Nephron progenitor cell (in vitro differentiated cells): ENCODE measurements at regions not wholly inside any gene's neighbourhood (a gene's known extent, or its start where the extent isn't known, plus 50 kb on each side); places are given as distances from the start of the nearest gene placed in this dataset.
A peak's percentile ranks its signal among the peaks of the same experiment; 100 is the strongest.

Source experiments
- DNase-seq: peaks from one replicate; pipeline ENCODE4 v3.0.0; 2021
- H3K27ac Mint-ChIP-seq: 2 replicates; pipeline ENCODE4 v1.8.0; 2021; ENCODE audit warnings: mild to moderate bottlenecking, moderate library complexity, mixed read lengths
- H3K27me3 Mint-ChIP-seq: 2 replicates; pipeline ENCODE4 v1.8.0; 2021; ENCODE audit warnings: mild to moderate bottlenecking, low read depth, mixed read lengths; ENCODE audit not compliant: poor library complexity
- H3K36me3 Mint-ChIP-seq: 2 replicates; pipeline ENCODE4 v1.8.0; 2021; ENCODE audit warnings: low read depth, mixed read lengths
- H3K4me1 Mint-ChIP-seq: 2 replicates; pipeline ENCODE4 v1.8.0; 2021; ENCODE audit warnings: mixed read lengths
- H3K4me3 Mint-ChIP-seq: 2 replicates; pipeline ENCODE4 v1.8.0; 2021; ENCODE audit warnings: mild to moderate bottlenecking, moderate library complexity, mixed read lengths
- H3K9me3 Mint-ChIP-seq: 2 replicates; pipeline ENCODE4 v1.8.0; 2021; ENCODE audit warnings: mild to moderate bottlenecking, moderate library complexity, mixed read lengths
- TF ChIP-seq, protein P1 (sequence below): fragments of 200-600 bp; sonication (generic); IDR thresholded peaks from 2 replicates; pipeline ENCODE4 v1.5.0; 2021; ENCODE audit warnings: antibody characterized with exemption

DNA sequence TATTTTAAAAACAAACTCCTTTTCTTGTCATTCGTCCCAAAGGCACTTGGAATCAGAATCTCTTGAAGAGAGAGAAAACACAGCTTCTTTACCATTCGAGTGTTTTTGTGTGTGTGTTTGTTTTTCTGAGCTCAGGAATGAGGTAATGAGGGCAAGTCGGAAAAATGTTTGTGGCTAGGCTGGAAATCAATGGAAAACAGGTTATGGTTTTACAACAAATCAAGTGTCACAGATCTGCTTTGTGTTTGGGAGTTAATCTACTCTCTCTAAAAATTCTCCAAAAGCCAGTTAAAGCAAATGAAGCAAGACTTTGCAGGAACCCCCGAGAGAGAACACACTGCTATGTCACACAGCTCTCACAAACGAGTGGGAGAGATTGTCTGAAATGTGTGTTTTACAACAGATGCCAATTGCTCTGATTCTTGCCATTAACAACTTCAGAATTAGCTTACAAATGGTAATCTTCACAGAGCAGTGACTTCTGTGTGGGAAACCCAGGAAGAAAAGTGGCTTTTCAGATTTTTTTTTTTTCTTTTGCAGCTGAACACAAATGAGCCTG is 264.1 kb downstream of the CBLL2 start:
- Mint-ChIP-seq H3K4me1 (peaks cover 12% of the 10 kb centered on the region), H3K4me3 (no peak overlapping the region), H3K9me3 (peaks cover 13% of the 10 kb centered on the region), H3K27ac (peak overlapping the region; percentile 17), H3K27me3 (peaks cover 11% of the 10 kb centered on the region), H3K36me3 (no peaks in the 10 kb centered on the region)
- TF ChIP-seq, protein P1, sequence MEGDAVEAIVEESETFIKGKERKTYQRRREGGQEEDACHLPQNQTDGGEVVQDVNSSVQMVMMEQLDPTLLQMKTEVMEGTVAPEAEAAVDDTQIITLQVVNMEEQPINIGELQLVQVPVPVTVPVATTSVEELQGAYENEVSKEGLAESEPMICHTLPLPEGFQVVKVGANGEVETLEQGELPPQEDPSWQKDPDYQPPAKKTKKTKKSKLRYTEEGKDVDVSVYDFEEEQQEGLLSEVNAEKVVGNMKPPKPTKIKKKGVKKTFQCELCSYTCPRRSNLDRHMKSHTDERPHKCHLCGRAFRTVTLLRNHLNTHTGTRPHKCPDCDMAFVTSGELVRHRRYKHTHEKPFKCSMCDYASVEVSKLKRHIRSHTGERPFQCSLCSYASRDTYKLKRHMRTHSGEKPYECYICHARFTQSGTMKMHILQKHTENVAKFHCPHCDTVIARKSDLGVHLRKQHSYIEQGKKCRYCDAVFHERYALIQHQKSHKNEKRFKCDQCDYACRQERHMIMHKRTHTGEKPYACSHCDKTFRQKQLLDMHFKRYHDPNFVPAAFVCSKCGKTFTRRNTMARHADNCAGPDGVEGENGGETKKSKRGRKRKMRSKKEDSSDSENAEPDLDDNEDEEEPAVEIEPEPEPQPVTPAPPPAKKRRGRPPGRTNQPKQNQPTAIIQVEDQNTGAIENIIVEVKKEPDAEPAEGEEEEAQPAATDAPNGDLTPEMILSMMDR = no peak
- no peak for DNase-seq

DNA sequence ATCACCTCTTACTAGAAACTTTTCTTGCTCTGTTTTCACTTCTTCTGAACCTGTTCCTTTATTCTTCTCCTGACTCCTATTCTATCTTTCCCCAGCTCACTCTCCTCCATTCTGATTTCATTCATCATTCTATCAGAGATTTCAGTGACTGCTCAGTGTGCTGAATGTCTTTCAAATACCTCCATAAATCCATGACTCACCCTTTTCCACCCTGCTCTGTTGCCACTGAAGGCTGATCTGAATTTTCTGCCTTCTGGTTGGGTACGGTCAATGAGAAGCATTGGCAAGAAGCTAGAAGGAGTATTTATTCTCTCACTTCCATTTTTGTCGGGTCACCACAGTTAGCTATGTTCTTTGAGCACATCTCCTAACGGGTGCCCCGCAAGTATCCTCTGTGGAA is 265.9 kb downstream of the CBLL2 start:
- H3K9me3 Mint-ChIP-seq = peaks cover 6% of the 10 kb centered on the region
- H3K27me3 Mint-ChIP-seq = peaks cover 11% of the 10 kb centered on the region
- no peaks in the 10 kb centered on the region for H3K36me3 Mint-ChIP-seq
- H3K4me3 Mint-ChIP-seq = no peak overlapping the region
- H3K27ac Mint-ChIP-seq = peak overlapping the region; percentile 34
- TF ChIP-seq, protein P1 = no peak
- H3K4me1 Mint-ChIP-seq = peaks cover 12% of the 10 kb centered on the region
- no peak for DNase-seq

DNA sequence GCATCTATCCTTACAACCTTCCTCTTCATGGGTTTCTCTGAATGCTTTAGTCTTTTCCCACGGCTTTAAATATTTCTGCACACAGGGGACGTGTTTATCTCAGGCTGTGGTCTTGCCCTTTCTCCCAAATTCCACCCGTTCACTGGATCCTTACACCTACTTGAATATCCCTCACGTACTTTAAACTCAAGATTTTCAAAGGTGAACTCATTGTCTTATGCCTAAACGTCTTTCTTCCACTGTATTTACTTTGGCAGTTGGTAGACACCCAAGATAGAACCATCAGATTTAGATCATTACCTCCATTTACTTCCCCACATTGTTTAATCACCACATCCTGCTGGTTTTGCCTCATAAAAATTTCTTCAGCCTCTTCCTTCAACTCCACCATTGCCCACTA is 269.2 kb downstream of the CBLL2 start:
- no peak overlapping the region for H3K4me3 Mint-ChIP-seq
- H3K27me3 Mint-ChIP-seq = peaks cover 16% of the 10 kb centered on the region
- H3K36me3 Mint-ChIP-seq = no peaks in the 10 kb centered on the region
- H3K9me3 Mint-ChIP-seq = peaks cover 6% of the 10 kb centered on the region
- no peak for DNase-seq
- TF ChIP-seq, protein P1 = no peak
- peaks cover 3% of the 10 kb centered on the region for H3K4me1 Mint-ChIP-seq
- no peak overlapping the region for H3K27ac Mint-ChIP-seq

DNA sequence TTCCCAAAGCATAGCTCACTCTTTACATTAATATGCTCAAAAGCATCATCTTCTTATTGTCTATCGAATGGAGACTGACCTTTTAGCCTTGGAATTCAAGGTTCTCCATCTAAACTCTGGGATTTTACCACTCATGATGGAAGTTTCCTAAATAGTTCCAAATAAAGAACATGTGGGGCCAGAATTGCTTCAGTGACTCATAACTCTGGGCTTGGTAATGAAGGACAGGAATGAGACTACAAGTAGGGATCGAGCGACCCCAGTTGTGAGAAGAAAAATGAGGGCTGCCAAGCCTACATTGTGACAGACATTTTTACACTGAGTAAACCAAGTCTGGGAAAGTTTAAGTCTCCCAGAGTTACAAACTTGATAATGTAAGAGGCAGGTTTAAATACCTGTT is 269.9 kb downstream of the CBLL2 start:
- TF ChIP-seq, protein P1 = no peak
- Mint-ChIP-seq H3K27ac (no peak overlapping the region), H3K9me3 (peaks cover 6% of the 10 kb centered on the region), H3K4me1 (no peaks in the 10 kb centered on the region), H3K4me3 (no peak overlapping the region), H3K27me3 (peaks cover 19% of the 10 kb centered on the region), H3K36me3 (no peaks in the 10 kb centered on the region)
- no peak for DNase-seq

DNA sequence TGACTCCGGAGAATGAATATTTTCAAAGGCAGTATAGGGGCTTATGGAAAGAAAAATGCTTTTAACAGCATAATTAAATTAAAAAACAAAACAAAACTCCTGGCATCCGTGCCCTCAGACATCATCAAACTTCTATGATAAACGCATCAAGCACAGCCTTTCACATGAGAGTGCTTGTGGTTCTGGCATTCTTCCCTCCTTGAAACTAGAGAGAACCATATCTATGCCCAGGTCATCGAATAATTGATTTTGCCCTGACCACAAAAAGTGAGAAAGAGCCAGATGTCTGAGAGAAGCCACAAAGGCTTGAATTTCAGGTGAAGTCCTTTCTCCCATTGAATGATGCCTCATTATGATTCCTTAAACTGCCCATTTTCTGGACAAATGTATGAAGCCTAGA is 286.8 kb downstream of the CBLL2 start:
- H3K36me3 Mint-ChIP-seq = no peaks in the 10 kb centered on the region
- no peak overlapping the region for H3K27ac Mint-ChIP-seq
- TF ChIP-seq, protein P1 = no peak
- H3K27me3 Mint-ChIP-seq = peaks cover 7% of the 10 kb centered on the region
- no peak overlapping the region for H3K4me3 Mint-ChIP-seq
- no peaks in the 10 kb centered on the region for H3K4me1 Mint-ChIP-seq
- peaks cover 3% of the 10 kb centered on the region for H3K9me3 Mint-ChIP-seq
- DNase-seq = no peak

DNA sequence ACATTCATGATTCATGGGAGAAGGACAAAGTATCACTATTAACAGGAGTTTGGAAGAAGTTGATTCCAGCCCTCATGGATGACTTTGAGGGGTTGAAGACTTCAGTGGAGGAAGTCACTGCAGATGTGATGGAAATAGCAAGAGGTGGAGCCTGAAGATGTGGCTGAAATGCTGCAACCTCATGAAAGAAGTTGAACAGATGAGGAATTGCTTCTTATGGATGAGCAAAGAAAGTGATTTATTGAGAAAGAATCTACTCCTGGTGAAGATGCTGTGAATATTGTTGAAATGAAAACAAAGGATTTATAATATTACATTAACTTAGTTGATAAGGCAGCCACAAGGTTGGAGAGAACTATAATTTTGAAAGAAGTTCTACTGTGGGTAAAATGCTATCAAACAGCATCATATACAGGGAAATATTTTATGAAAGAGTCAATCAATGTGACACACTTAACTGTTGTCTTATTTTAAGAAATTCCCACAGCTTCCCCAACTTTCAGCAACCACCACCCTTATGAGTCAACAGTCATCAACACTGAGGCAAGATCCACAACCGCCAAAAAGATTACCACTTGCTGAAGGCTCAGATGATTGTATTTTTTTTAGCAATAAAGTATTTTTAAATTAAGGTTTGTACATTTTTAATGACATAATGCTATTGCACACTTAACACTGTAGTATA is 302.6 kb downstream of the CBLL2 start:
- DNase-seq = no peak
- Mint-ChIP-seq H3K4me3 (no peak overlapping the region), H3K27ac (no peak overlapping the region)

More for the DNA sequence above, 302.6 kb downstream of the CBLL2 start:
- TF ChIP-seq, protein P1 = no peak
- peaks cover 6% of the 10 kb centered on the region for H3K27me3 Mint-ChIP-seq
- H3K36me3 Mint-ChIP-seq = no peaks in the 10 kb centered on the region
- H3K9me3 Mint-ChIP-seq = peaks cover 9% of the 10 kb centered on the region
- H3K4me1 Mint-ChIP-seq = no peaks in the 10 kb centered on the region
